WTC11 (cell line): ENCODE measurements at regions not wholly inside any gene's neighbourhood (a gene's known extent, or its start where the extent isn't known, plus 50 kb on each side); places are given as distances from the start of the nearest gene placed in this dataset.

Experiments
- ATAC-seq: fragments of 200-7000 bp; cut with Tn5 transposase; 2 replicates; pipeline ENCODE4 v1.10.0; 2021; ENCODE audit warnings: mild to moderate bottlenecking, moderate library complexity
- CTCF ChIA-PET: fragments of 300-600 bp; sonication (Branson Sonifier 250); formaldehyde crosslinking; loops from one replicate; lab custom pipeline; 2021; ENCODE audit warnings: antibody characterized with exemption; lab: Charles Lee
- POLR2A ChIA-PET: fragments of 350-600 bp; sonication (Branson Sonifier 250); formaldehyde crosslinking; loops from one replicate; lab custom pipeline; 2021; ENCODE audit warnings: antibody characterized with exemption; lab: Charles Lee
- DNase-seq: peaks from one replicate; pipeline ENCODE4 v3.0.0; 2021; ENCODE audit warnings: low spot score
- H3K27ac Mint-ChIP-seq: 2 replicates; pipeline ENCODE4 v1.8.0; 2021; ENCODE audit warnings: mixed read lengths
- H3K27me3 Mint-ChIP-seq: 2 replicates; pipeline ENCODE4 v1.8.0; 2021; ENCODE audit warnings: low read depth, mild to moderate bottlenecking, moderate library complexity, mixed read lengths
- H3K36me3 Mint-ChIP-seq: 2 replicates; pipeline ENCODE4 v1.8.0; 2021; ENCODE audit warnings: mixed read lengths
- H3K4me1 Mint-ChIP-seq: 2 replicates; pipeline ENCODE4 v1.8.0; 2022; ENCODE audit warnings: mixed read lengths
- H3K4me3 Mint-ChIP-seq: 2 replicates; pipeline ENCODE4 v1.8.0; 2021; ENCODE audit warnings: mild to moderate bottlenecking, moderate library complexity, mixed read lengths
- H3K9me3 Mint-ChIP-seq: 2 replicates; pipeline ENCODE4 v1.8.0; 2021; ENCODE audit warnings: mixed read lengths
- AR ChIP-seq: fragments of 250-450 bp; sonication (Bioruptor Pico); IDR thresholded peaks from 2 replicates; pipeline ENCODE4 v1.9.0; 2021; ENCODE audit warnings: mild to moderate bottlenecking
- ATF1 ChIP-seq: sonication (generic); formaldehyde crosslinking; IDR thresholded peaks from 2 replicates; pipeline ENCODE4 v1.8.1; 2023; ENCODE audit warnings: mild to moderate bottlenecking, moderate library complexity, missing genetic modification reagents
- CBFB ChIP-seq: sonication (generic); formaldehyde crosslinking; IDR thresholded peaks from 2 replicates; pipeline ENCODE4 v1.8.1; 2022; ENCODE audit warnings: mild to moderate bottlenecking, low read depth, missing genetic modification reagents
- CREB1 ChIP-seq: sonication (generic); formaldehyde crosslinking; IDR thresholded peaks from 2 replicates; pipeline ENCODE4 v1.8.0; 2023; ENCODE audit warnings: mild to moderate bottlenecking, missing genetic modification reagents
- E2F4 ChIP-seq: sonication (generic); formaldehyde crosslinking; IDR thresholded peaks from 2 replicates; pipeline ENCODE4 v1.8.1; 2022; ENCODE audit warnings: low read depth, mild to moderate bottlenecking, moderate library complexity, missing genetic modification reagents, borderline replicate concordance
- FOXP4 ChIP-seq: sonication (generic); formaldehyde crosslinking; IDR thresholded peaks from 2 replicates; pipeline ENCODE4 v1.8.0; 2022; ENCODE audit warnings: mild to moderate bottlenecking, missing genetic modification reagents
- GTF2I ChIP-seq: fragments of 250-450 bp; sonication (Bioruptor Pico); conservative IDR thresholded peaks from 2 replicates; pipeline ENCODE4 v1.4.0; 2021; ENCODE audit warnings: mild to moderate bottlenecking
- NFE2L1 ChIP-seq: sonication (generic); formaldehyde crosslinking; IDR thresholded peaks from 2 replicates; pipeline ENCODE4 v1.8.1; 2023; ENCODE audit warnings: missing genetic modification reagents
- NR1H2 ChIP-seq: sonication (generic); formaldehyde crosslinking; IDR thresholded peaks from 2 replicates; pipeline ENCODE4 v1.9.0; 2021; ENCODE audit warnings: mild to moderate bottlenecking, moderate library complexity, missing genetic modification reagents
- NR2C2 ChIP-seq: sonication (generic); formaldehyde crosslinking; IDR thresholded peaks from 2 replicates; pipeline ENCODE4 v1.8.0; 2022; ENCODE audit warnings: mild to moderate bottlenecking, missing genetic modification reagents
- OVOL2 ChIP-seq: fragments of 250-450 bp; sonication (Bioruptor Pico); IDR thresholded peaks from 2 replicates; pipeline ENCODE4 v1.9.0; 2021; ENCODE audit warnings: mild to moderate bottlenecking, borderline replicate concordance
- PREB ChIP-seq: sonication (generic); formaldehyde crosslinking; IDR thresholded peaks from 2 replicates; pipeline ENCODE4 v1.8.1; 2022; ENCODE audit warnings: mild to moderate bottlenecking, missing genetic modification reagents, moderate library complexity, borderline replicate concordance
- STAT6 ChIP-seq: sonication (generic); formaldehyde crosslinking; conservative IDR thresholded peaks from 2 replicates; pipeline ENCODE4 v1.8.1; 2023; ENCODE audit warnings: mild to moderate bottlenecking, low read depth, missing genetic modification reagents, moderate library complexity
- USF1 ChIP-seq: sonication (generic); formaldehyde crosslinking; IDR thresholded peaks from 2 replicates; pipeline ENCODE4 v1.8.0; 2022; ENCODE audit warnings: mild to moderate bottlenecking, missing genetic modification reagents
- ZNF396 ChIP-seq: fragments of 250-450 bp; sonication (Bioruptor Pico); IDR thresholded peaks from 2 replicates; pipeline ENCODE4 v1.8.0; 2021; ENCODE audit warnings: mild to moderate bottlenecking, moderate library complexity, borderline replicate concordance
- ZNF425 ChIP-seq: fragments of 250-450 bp; sonication (Bioruptor Pico); conservative IDR thresholded peaks from 2 replicates; pipeline ENCODE4 v1.9.0; 2021; ENCODE audit warnings: mild to moderate bottlenecking
- ZSCAN18 ChIP-seq: fragments of 250-450 bp; sonication (Bioruptor Pico); IDR thresholded peaks from 2 replicates; pipeline ENCODE4 v2.1.2; 2022; ENCODE audit warnings: mild to moderate bottlenecking, moderate library complexity

- TF ChIP-seq STAT6 = no peak
- TF ChIP-seq ATF1 (CRISPR knock-in tag) = no peak
- TF ChIP-seq NFE2L1 (CRISPR knock-in tag) = no peak
- no peak for TF ChIP-seq CBFB (CRISPR knock-in tag)
- TF ChIP-seq NR2C2 = no peak
- TF ChIP-seq GTF2I (CRISPR knock-in tag) = no peak
Observed at GRCh38 chr13:104785952-104786351, 1719.7 kb upstream of the SLC10A2 start (continued).

- Mint-ChIP-seq H3K9me3 (peaks cover 18% of the 10 kb centered on the region), H3K27ac (no peak overlapping the region), H3K4me3 (no peak overlapping the region), H3K4me1 (peaks cover 12% of the 10 kb centered on the region), H3K27me3 (no peaks in the 10 kb centered on the region), H3K36me3 (peaks cover 5% of the 10 kb centered on the region; the same call in 1 of the 2 replicates)
- ChIA-PET CTCF (no interaction called here), POLR2A (no interaction called here)
- no peak for ATAC-seq
- DNase-seq = no peak
- TF ChIP-seq USF1 (CRISPR knock-in tag) (no peak), STAT6 (no peak), FOXP4 (no peak), ZNF396 (no peak), AR (no peak), ZNF425 (CRISPR knock-in tag) (no peak), OVOL2 (no peak), PREB (CRISPR knock-in tag) (no peak), CREB1 (no peak), NR1H2 (CRISPR knock-in tag) (no peak), ZSCAN18 (no peak), E2F4 (CRISPR knock-in tag) (no peak)
Observed at GRCh38 chr13:104784891-104785290, 1718.7 kb upstream of the SLC10A2 start.
